GM21526 (cell line): ENCODE measurements at regions not wholly inside any gene's neighbourhood (a gene's known extent, or its start where the extent isn't known, plus 50 kb on each side); places are given as distances from the start of the nearest gene placed in this dataset.
"Not testable (repeated sequence)": the region's sequence is repeated elsewhere in the genome, so short reads cannot be mapped to it uniquely, and the experiment has no call there.

ENCODE experiments used
- ATAC-seq: cut with Tn5 transposase; IDR thresholded peaks from one replicate; pipeline ENCODE4 v1.9.1; 2021; ENCODE audit warnings: moderate library complexity; ENCODE audit not compliant: unreplicated experiment, low FRiP score

- ATAC-seq, result no peak
Measured at GRCh38 chr11:121914508-121915059, 201.4 kb downstream of the BLID start.

- no peak for ATAC-seq
Measured at GRCh38 chr11:121909596-121909995, 206.4 kb downstream of the BLID start.

GRCh38 chr11:121907379-121907778, 208.6 kb downstream of the BLID start:
- no peak for ATAC-seq

DNA sequence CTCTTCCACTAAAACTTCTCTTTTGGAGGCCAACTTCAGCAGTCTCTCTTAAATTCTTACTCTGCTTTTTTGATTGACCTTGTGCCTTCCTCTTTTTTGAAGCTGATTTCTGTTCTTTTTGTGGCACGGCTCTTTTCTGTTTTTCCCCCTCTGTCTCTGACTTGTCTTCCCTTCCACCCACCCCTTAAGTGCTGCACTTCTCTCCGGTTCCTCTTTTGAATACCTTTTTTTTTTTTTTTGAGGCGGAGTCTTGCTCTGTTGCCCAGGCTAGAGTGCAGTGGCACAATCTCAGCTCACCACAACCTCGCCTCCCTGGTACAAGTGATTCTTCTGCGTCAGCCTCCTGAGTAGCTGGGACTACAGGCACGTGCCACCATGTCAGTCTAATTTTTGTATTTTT, 211.9 kb downstream of the BLID start:
- ATAC-seq, result no peak

DNA sequence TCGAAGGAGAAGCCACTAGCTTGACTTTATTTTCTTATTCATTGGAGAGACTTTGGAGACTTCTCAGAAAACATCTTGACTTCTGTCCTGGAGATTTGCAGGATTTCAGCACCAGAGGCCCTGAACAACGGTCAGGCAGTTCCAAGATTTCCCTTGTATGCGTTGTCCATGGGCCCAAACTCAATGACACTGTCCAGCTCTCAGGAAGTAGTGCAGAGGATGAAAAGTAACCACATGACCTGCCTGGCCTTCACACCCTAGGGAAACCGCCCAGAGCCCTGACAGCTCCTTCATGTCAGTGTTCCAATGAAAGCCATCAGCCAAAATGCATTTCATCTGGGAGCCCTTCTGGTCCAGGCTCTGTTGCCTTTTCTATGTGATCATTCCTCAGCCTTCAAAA, 214.1 kb downstream of the BLID start:
- no peak for ATAC-seq

DNA sequence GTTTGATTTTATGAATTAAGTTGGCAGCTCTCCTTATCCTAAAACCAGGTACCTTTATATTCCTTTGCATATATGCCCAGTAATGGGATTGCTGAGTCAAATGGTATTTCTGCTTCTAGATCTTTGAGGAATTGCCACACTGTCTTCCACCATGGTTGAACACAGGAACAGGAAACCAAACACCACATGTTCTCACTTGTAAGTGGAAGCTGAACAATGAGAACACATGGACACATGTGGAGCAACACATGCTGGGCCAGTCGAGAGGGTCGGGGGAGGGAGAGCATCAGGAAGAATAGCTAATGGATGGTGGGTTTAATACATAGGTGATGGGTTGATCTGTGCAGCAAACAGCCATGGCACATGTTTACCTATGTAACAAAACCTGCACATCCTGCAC, 214.6 kb downstream of the BLID start:
- ATAC-seq, result not testable (repeated sequence)

DNA sequence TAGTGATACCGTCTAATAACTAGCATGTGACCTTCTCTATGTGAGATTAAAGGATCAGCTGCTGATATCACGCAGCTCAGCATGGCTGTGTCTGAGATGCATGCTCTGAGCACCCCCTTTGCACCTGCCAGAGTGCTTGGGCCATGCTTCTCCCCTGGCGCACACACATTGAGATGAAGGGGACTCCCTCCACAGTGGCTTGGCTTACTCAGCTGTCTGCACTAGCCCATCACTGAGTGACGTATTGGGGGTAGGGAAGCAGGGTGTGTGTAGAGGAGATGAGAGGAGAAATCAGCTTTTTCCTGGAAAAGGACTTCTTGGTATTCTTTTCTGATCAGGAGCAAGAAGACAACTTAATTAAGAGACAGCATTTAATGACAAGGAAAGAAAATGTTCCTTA, 216.5 kb downstream of the BLID start:
- no peak for ATAC-seq

DNA sequence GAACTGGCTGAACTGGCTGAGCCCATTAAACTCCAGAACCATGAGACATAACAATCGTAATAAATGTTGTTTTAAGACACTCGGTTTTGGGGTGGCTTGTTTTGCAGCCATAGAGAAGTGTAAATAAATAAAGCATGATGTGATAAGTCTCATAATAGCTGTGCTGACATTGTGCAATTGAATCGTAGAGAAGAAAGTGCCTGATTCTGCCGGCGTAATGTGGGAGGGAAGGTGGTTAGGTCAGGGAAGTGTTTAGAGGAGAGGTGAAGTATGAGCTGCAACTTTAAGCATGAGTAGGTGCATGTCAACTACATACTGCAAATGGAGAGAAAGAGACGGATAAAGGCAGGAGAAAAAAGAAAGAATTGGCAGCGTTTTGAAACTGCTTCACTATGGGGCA, 217.1 kb downstream of the BLID start:
- no peak for ATAC-seq

DNA sequence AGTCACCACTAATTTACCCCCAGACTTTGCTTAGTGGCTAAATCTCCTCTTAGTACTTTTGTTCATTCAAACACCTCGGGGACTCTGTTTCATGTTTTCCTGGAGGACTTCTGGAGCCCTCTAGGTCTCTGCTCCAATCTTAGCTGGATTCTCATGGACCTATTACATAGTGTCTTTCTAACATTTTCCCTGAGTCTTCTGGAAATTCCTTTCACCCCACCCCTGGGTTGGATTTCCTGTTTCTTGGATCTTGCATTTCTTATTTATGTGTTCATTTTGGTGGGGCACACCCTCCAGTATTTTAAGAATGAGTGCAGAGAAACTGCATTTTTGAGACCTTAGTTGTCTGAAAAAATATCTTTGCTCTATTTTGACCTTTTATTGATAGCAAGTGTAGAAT, 220.1 kb downstream of the BLID start:
- no peak for ATAC-seq

GRCh38 chr11:121894581-121894980, 221.4 kb downstream of the BLID start:
- ATAC-seq, result no peak

DNA sequence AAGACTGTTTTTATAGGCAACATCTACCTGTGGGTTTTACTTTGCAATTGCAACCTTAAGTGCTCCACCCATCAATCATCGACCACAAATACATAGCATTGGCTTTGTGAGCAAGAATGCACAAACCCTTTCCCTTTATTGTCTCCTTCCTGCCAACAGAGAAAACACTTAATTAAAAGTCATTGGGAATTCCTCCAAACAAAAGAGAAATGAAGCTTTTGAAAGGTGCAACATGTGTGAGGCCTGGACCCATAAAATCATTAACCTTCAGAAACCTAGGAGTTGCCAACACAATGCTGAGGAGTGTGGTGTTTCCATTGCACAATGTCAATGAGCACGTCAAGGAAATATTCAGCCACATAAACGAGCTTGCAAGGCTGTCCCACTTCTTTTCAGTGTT, 223.2 kb downstream of the BLID start:
- ATAC-seq, result no peak

- ATAC-seq, result no peak
Measured at GRCh38 chr11:121892131-121892681, 223.8 kb downstream of the BLID start.

- no peak for ATAC-seq
Measured at GRCh38 chr11:121890946-121891515, 225.0 kb downstream of the BLID start.

- ATAC-seq, result no peak
Measured at GRCh38 chr11:121890377-121890776, 225.6 kb downstream of the BLID start.

- no peak for ATAC-seq
Measured at GRCh38 chr11:121889931-121890330, 226.1 kb downstream of the BLID start.

DNA sequence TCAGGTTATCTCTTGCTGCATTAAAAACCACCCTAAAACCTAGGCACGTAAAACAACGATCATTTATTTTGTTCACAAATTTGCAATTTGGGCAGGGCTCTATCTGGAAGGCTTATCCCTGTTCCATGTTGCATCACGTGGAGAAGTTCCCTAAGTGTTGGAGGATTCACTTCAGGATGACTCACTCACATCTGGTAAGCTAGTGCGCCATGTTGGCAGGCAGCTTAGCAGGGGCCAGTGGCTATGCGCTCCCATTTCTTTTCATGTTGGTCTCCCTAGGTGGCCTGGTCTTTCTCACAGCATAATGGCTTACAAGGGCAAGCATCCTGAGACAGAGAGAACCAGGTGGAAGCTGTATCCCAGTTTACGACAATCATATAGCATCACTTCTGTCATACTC, 226.8 kb downstream of the BLID start:
- ATAC-seq, result no peak

GRCh38 chr11:121887976-121888557, 227.9 kb downstream of the BLID start:
- ATAC-seq, result no peak

DNA sequence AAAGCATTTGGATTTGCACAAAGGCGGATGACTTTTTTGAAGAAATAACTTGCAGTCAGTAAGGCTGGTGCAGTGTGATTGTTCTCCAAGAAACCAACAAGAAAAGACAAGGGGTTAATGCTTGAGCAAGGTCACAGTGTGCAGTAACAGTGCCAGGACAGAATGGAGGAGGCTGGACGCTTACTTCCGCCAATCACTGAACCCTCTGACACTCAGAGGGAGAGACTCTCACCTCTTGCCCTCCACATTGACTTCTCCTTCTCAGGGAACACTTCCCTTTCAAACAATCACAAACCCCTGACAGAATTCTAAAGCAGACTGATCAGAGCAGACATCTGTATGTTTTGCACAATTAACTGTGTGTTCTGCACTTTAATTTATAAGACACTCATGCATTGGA, 228.4 kb downstream of the BLID start:
- no peak for ATAC-seq

DNA sequence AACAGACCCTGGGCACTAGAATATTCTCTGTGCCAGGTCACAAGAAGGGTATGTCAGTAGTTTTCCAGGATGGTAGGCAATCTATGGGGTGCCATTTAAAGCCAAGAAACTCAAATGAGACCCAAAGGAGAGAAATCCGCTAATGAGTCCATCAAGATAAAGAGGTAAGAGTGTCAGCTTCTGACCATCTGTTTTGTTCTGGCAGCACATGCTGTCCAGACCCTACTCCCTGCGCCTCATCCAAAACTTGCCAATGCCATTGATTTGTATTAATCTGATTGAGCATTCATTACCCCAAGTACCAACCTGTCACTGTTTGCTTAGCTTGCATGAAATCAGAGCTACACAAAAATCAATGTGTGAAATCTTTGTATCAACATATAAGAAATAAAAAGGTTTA, 229.0 kb downstream of the BLID start:
- no peak for ATAC-seq

GRCh38 chr11:121886005-121886734, 229.8 kb downstream of the BLID start:
- no peak for ATAC-seq

- no peak for ATAC-seq
Measured at GRCh38 chr11:121884626-121885025, 231.4 kb downstream of the BLID start.

DNA sequence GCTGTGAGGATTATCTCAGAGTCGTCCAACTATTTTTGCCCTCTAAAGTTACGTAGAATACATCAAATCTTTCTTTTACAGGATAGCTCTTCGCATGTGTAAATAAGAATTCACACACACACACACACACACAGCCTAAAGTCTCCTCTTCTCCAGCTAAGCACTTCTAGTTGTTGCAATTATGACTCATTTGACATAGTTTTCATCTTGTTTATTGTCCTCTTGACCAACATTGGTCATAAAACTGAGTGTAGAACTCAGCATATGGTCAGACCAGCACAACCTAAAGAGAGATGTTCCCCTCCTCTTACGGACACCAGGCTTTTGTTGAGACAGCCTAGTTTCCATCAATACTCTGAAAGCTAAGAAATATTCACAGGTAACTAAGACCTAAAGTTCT, 234.2 kb downstream of the BLID start:
- ATAC-seq, result no peak
